Psoas muscle (tissue), 7 donors: ENCODE measurements at regions not wholly inside any gene's neighbourhood (a gene's known extent, or its start where the extent isn't known, plus 50 kb on each side); places are given as distances from the start of the nearest gene placed in this dataset.

ENCODE experiments used
- ATAC-seq, 4 donors: fragments of 200-7000 bp; cut with Tn5 transposase; one replicate each; pipeline ENCODE4 v1.9.1; 2020; ENCODE audit warnings: moderate library complexity in 3 of 4, mild to moderate bottlenecking in 2 of 4
- DNase-seq, 2 donors: peaks; one replicate each; pipeline ENCODE4 v3.0.0-alpha.2; 2020
- H3K27ac ChIP-seq: fragments of 200-600 bp; one replicate; pipeline ENCODE4 v1.8.0; 2022
- H3K27me3 ChIP-seq, 3 donors: fragments of 200-600 bp in 1 of 3; one replicate each; pipeline versions ENCODE4 v1.6.1 to v1.8.0; 2013 to 2022; ENCODE audit warnings: low read length in 2 of 3, mild to moderate bottlenecking in 2 of 3, moderate library complexity in 1 of 3; ENCODE audit not compliant: insufficient read depth in 3 of 3
- H3K36me3 ChIP-seq, 2 donors: fragments of 200-600 bp in 1 of 2; one replicate each; pipeline versions ENCODE4 v1.6.1 to v1.8.0; 2013 to 2022; ENCODE audit warnings: low read depth in 1 of 2, mild to moderate bottlenecking in 1 of 2, moderate library complexity in 1 of 2; ENCODE audit not compliant: insufficient read depth in 1 of 2
- H3K4me1 ChIP-seq: fragments of 200-600 bp; one replicate; pipeline ENCODE4 v1.8.0; 2022
- H3K4me3 ChIP-seq: fragments of 200-600 bp; one replicate; pipeline ENCODE4 v1.8.0; 2022; ENCODE audit warnings: mild to moderate bottlenecking
- H3K9me3 ChIP-seq: fragments of 200-600 bp; one replicate; pipeline ENCODE4 v1.8.0; 2022
- CTCF ChIP-seq: fragments of 200-600 bp; IDR thresholded peaks from one replicate; pipeline ENCODE4 v1.8.0; 2022; ENCODE audit warnings: antibody characterized with exemption
- WGBS, 3 donors: extraction: QIAGEN DNeasy Blood & Tissue Kit; methylation state at CpG; one replicate each; pipeline versions ENCODE4 v1.1.6 to v1.1.7; 2013; 5-methylcytosine and 5-hydroxymethylcytosine counted together
- intact Hi-C, 2 donors: fragments of 100-400 bp; cut with DNase I; formaldehyde crosslinking; loops; one replicate each; pipeline versions ENCODE4 v1.11.0 to v1.14.2; 2022
- donor health status: healthy with polysubstance abuse.
- donor health status: DM: no; HTN: no; CAD: no; lungs with moderate emphysema.
- donor health status: Bipolar disorder and iron deficiency.
- donor health status: healthy.
- donor health status: DM: yes; HTN: yes; CAD: no.
- donor health status: DM: no; HTN: no; CAD: no.
- donor health status: DM: yes; HTN: yes; CAD: no.

DNA sequence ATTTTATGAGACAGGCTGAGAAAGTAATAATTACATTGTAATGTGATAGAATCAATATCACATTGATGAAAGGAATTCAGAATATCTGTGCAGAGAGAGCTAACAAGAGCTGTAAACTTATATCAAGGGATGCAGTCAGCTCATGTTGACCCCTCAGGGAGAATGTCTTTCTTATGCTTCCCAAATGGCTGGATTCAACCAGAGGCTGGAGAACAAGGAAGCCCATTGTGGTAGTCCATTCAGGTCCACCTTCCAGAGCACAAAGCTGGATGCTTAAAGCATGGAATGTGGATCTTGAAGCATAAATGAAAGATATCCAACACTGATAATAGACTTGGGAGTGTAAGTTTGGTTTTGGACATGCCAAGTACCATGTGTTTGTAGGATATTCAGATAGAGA lies 220.0 kb downstream of the FIGN start:
- ATAC-seq: no peak
- Histone ChIP-seq H3K27ac (no peak overlapping the region), H3K4me1 (no peaks in the 10 kb centered on the region), H3K9me3 (no peaks in the 10 kb centered on the region), H3K36me3 (no peaks in the 10 kb centered on the region), H3K4me3 (no peak overlapping the region), H3K27me3 (no peaks in the 10 kb centered on the region)
- TF ChIP-seq CTCF: no peak
- intact Hi-C loops: no loop called here
- DNase-seq: no peak

DNA sequence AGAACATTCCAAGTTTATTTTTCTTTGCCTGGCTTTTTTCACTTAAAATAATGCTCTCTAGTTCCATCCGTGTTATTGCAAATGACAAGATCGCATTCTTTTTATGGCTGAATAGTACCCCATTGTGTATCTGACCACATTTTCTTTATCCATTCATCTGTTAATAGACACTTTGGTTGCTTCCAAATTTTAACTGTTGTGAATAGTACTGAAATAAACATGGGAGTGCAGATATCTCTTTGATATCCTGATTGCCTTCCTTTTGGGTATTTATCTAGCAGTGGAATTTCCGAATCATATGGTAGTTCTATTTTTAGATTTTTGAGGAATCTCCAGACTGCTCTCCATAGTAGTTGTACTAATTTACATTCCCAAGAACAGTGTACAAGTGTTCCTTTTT lies 230.5 kb downstream of the FIGN start:
- H3K27me3 ChIP-seq: no peaks in the 10 kb centered on the region
- H3K9me3 ChIP-seq: peaks cover 5% of the 10 kb centered on the region
- H3K36me3 ChIP-seq: no peaks in the 10 kb centered on the region
- no peak for ATAC-seq
- H3K27ac ChIP-seq: no peak overlapping the region
- intact Hi-C loops: no loop called here
- TF ChIP-seq CTCF: no peak
- H3K4me3 ChIP-seq: no peak overlapping the region
- no peak for DNase-seq
- H3K4me1 ChIP-seq: no peaks in the 10 kb centered on the region
- 68 to 70% (median 70%) methylated on average over 3 of the region's 3 CpGs for WGBS, 3 donors

DNA sequence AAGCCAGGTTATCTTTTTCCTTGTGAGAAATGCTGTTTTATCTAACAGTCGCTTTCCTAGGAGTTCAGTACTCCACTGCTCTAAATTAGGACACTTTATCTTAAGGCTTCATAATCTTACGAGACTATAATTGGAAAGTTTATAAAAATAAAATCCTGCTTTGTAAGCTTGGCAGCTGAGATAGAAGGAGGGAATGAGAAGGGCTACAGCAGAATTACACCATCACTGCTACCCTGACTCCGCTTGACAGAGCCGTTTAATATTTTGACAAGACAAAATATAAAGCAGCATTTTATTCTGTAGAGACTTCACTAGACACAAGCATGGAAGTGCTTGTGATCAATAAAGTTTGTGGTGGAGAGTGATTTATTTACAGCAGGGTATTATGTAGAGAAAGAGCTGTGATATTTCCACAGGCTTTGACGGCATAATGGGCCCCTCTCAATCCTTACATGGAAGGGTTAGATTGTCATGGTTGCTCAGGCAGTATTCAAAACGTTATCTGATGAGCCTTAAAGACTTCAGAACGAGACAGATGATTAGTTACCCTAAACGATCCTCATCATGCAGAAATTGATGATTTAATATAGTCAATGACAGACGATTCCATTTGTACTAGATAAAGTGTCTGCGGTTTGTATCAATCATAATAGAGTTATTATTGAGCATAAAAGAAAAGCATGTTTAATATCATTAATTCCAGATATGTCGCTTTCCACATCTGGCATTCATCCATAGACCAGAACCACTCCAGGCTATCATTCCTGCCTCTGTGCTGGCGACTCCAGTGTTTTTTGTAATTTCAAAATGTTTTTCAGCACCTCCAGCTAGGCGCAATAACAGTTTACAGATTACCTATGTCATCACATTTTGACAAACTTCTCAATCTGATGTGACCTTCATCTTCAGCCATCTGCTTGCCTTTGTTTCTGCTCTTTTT lies 242.2 kb downstream of the FIGN start:
- H3K4me3 ChIP-seq: no peak overlapping the region
- no peak for ATAC-seq
- intact Hi-C loops: no loop called here

GRCh38 chr2:163491850-163492249 lies 244.0 kb downstream of the FIGN start:
- H3K27me3 ChIP-seq: no peaks in the 10 kb centered on the region
- ATAC-seq: no peak
- intact Hi-C loops: no loop called here
- H3K9me3 ChIP-seq: no peaks in the 10 kb centered on the region
- H3K4me3 ChIP-seq: no peak overlapping the region
- 80 to 87% (median 83%) methylated on average over 2 of the region's 2 CpGs for WGBS, 3 donors
- H3K36me3 ChIP-seq: no peaks in the 10 kb centered on the region
- TF ChIP-seq CTCF: no peak
- DNase-seq: no peak
- H3K27ac ChIP-seq: no peak overlapping the region
- peaks cover 8% of the 10 kb centered on the region for H3K4me1 ChIP-seq

More for the DNA sequence above, 242.2 kb downstream of the FIGN start:
- Histone ChIP-seq H3K27ac (no peak overlapping the region), H3K4me1 (peaks cover 8% of the 10 kb centered on the region), H3K36me3 (no peaks in the 10 kb centered on the region), H3K27me3 (no peaks in the 10 kb centered on the region), H3K9me3 (no peaks in the 10 kb centered on the region)
- no peak for TF ChIP-seq CTCF
- 63 to 67% (median 64%) methylated on average over 13 of the region's 13 CpGs for WGBS, 3 donors
- no peak for DNase-seq
